Cardiac muscle cell (in vitro differentiated cells and primary cell): ENCODE measurements at regions not wholly inside any gene's neighbourhood (a gene's known extent, or its start where the extent isn't known, plus 50 kb on each side); places are given as distances from the start of the nearest gene placed in this dataset.

Source experiments
- DNase-seq, 2 donors: peaks; one replicate each; pipeline versions ENCODE4 v3.0.0 to v3.0.0-alpha.2; 2010 to 2017; ENCODE audit warnings: low read depth in 1 of 2, low spot score in 1 of 2
- H3K27ac ChIP-seq: fragments of 200-600 bp; sonication (generic); 2 replicates; pipeline ENCODE4 v1.5.1; 2016
- H3K27me3 ChIP-seq: fragments of 200-600 bp; sonication (generic); 2 replicates; pipeline ENCODE4 v1.6.0; 2016; ENCODE audit warnings: control low read depth
- H3K36me3 ChIP-seq: fragments of 200-600 bp; sonication (generic); 2 replicates; pipeline ENCODE4 v1.5.1; 2016; ENCODE audit warnings: control low read depth
- H3K4me1 ChIP-seq: fragments of 200-600 bp; sonication (generic); 2 replicates; pipeline ENCODE4 v1.8.1; 2017; ENCODE audit warnings: low read depth, mild to moderate bottlenecking, mixed run types
- H3K4me3 ChIP-seq: fragments of 200-600 bp; sonication (generic); 2 replicates; pipeline ENCODE4 v1.5.1; 2016; ENCODE audit warnings: mild to moderate bottlenecking
- H3K9me3 ChIP-seq: fragments of 200-600 bp; sonication (generic); 2 replicates; pipeline ENCODE4 v1.5.1; 2017; ENCODE audit warnings: low read depth, mild to moderate bottlenecking, control low read depth
- TF ChIP-seq, protein P1 (sequence below): IDR thresholded peaks from 2 replicates; pipeline ENCODE4 v1.5.1; 2012; ENCODE audit warnings: low read depth, mild to moderate bottlenecking, low read length

DNA sequence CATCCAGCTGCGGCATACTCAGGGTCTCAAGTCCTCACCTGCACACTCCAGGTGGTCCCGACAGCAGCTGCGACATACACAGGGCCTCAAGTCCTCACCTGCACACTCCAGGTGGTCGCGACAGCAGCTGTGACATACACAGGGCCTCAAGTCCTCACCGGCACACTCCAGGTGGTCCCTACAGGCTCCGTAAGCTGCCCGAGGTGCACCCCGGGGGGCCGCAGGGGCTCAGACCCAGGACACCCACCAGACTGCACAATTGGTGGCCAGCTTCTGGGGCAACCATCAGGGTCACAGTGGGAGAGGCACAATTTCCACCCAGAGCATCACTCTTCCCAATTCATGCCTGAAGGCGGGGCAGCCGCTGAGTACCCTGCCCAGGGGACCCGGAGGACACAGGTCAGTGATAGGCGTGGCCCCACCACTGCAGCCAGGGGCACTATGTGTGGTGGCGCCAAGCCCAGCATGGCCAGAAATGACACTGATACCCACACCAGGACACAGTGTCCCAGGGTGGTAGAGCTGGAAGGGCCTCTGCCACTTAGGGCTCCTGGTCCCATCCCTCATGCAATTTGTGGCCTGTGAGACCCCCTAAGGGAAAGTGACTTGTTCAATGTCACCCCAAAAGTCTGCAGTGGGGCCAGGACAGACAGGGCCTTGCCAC lies 57.5 kb upstream of the ZNF469 start:
- H3K4me3 ChIP-seq = no peak overlapping the region
- H3K27me3 ChIP-seq = no peaks in the 10 kb centered on the region
- H3K36me3 ChIP-seq = no peaks in the 10 kb centered on the region
- DNase-seq = no peak
- H3K9me3 ChIP-seq = no peaks in the 10 kb centered on the region
- TF ChIP-seq, protein P1, sequence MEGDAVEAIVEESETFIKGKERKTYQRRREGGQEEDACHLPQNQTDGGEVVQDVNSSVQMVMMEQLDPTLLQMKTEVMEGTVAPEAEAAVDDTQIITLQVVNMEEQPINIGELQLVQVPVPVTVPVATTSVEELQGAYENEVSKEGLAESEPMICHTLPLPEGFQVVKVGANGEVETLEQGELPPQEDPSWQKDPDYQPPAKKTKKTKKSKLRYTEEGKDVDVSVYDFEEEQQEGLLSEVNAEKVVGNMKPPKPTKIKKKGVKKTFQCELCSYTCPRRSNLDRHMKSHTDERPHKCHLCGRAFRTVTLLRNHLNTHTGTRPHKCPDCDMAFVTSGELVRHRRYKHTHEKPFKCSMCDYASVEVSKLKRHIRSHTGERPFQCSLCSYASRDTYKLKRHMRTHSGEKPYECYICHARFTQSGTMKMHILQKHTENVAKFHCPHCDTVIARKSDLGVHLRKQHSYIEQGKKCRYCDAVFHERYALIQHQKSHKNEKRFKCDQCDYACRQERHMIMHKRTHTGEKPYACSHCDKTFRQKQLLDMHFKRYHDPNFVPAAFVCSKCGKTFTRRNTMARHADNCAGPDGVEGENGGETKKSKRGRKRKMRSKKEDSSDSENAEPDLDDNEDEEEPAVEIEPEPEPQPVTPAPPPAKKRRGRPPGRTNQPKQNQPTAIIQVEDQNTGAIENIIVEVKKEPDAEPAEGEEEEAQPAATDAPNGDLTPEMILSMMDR = no peak
- no peaks in the 10 kb centered on the region for H3K4me1 ChIP-seq
- no peak overlapping the region for H3K27ac ChIP-seq

DNA sequence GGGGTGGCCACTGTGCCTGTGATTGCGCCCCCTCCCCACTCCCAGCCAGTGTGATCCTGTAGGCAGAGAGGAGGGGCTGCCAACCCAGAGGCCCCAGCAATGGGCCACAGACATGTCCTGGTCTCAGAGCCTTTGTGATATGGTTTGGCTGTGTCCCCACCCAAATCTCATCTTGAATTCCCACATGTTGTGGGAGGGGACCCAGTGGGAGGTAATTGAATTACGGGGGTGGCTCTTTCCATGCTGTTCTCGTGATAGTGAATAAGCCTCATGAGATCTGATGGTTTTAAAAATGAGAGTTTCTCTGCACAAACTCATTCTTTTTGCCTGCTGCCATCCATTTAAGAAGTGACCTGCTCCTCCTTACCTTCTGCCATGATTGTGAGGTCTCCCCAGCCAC lies 56.8 kb upstream of the ZNF469 start:
- H3K4me3 ChIP-seq = no peak overlapping the region
- no peak overlapping the region for H3K27ac ChIP-seq
- TF ChIP-seq, protein P1 = no peak
- no peaks in the 10 kb centered on the region for H3K4me1 ChIP-seq
- no peaks in the 10 kb centered on the region for H3K27me3 ChIP-seq
- no peaks in the 10 kb centered on the region for H3K9me3 ChIP-seq
- DNase-seq = no peak
- no peaks in the 10 kb centered on the region for H3K36me3 ChIP-seq

DNA sequence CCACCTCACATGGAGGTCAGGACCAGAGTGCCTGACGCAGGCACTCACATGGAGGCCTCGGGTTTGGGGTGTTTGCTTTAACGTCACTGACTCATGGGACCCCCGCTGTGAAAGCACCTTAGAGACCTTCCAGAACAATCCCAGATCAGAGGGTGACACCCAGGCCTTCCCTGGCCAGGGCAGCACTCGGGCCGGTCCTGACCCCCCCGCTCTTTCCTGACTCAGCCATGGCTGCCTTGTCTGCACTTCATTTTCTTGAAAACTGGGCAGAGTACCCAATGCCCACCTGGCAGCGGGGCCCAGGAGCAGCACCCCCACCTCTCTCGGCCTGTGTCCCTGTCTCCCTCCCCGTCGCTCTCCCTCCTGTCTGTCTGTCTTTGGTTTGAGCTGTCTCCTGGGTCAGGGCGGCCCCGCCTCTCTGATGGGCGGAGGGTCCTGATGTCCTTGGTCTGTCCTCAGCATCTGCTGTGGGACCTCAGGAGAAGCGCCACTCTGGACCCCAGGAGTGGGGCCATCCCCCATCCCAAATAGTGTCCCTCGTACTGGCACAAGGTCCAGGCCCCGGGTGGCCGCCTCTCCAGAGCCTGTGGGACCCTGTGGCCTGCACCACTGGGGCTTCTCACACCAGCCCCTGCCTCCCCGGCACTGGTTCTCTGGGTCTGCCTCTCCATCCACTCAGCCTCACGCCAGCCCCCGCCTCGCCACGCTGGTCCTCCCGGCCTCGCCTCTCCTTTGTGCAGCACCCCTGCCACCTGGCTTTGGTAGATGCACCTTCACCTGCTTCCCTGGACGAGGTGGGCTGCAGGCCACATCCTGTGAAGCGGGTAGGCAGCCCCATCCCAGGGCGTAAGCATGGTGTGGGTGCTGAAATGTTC lies 55.9 kb upstream of the ZNF469 start:
- Histone ChIP-seq H3K27me3 (no peaks in the 10 kb centered on the region), H3K9me3 (no peaks in the 10 kb centered on the region), H3K27ac (no peak overlapping the region), H3K36me3 (no peaks in the 10 kb centered on the region), H3K4me1 (no peaks in the 10 kb centered on the region), H3K4me3 (no peak overlapping the region)
- DNase-seq = no peak
- TF ChIP-seq, protein P1 = no peak

DNA sequence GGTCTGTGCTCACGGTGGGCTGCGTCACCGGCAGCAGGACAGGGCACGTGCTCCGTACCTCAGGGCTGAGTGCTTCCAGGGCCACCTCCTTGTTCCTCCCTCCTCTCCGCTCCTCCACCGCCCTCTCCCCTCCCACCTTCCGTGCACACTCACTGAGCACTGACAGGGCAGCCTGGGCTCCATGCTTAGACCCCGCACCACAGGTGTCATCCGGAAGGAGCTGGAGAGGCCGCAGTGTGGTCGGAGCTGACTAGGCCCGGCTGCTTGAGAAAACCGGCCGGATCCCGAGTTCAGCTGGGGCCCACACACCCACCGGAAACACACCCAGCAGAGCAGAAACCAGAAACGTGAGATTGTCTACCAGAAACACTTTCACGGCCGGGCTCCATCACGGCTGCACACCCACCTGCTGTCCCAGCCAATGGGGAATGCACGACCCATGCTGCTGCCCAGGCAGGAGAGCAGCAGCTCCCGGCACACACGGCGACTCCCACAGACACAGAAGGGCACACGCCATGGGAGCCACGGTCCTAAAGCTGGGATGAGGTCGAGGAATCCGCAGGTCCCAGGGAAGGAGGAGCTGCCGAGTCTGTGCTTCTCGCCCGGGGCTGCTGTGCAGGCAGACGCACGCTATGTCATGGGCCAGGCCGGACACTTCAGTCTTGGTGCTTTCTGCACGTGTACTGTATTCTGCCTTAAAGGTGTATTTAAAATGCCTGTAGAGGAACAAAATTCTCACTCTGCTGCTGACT lies 55.0 kb upstream of the ZNF469 start:
- no peak for DNase-seq

More for the DNA sequence above, 55.0 kb upstream of the ZNF469 start:
- H3K9me3 ChIP-seq = no peaks in the 10 kb centered on the region
- no peaks in the 10 kb centered on the region for H3K36me3 ChIP-seq
- H3K27ac ChIP-seq = no peak overlapping the region
- no peak overlapping the region for H3K4me3 ChIP-seq
- no peaks in the 10 kb centered on the region for H3K27me3 ChIP-seq
- TF ChIP-seq, protein P1 = no peak
- H3K4me1 ChIP-seq = no peaks in the 10 kb centered on the region
